ENCODE measurements at regions not wholly inside any gene's neighbourhood (a gene's known extent, or its start where the extent isn't known, plus 50 kb on each side); places are given as distances from the start of the nearest gene placed in this dataset.

GRCh38 chr2:16223161-16223840, 283.0 kb downstream of the MYCN start:
- Histone ChIP-seq H3K9me3 (ENCODE audit: control insufficient read depth, low read length) (no peaks in the 10 kb centered on the region), H3K79me2 (no peaks in the 10 kb centered on the region), H3K4me2 (ENCODE audit: low read length) (no peak overlapping the region), H2AFZ (no peak overlapping the region), H3K9ac (no peak overlapping the region), H3K4me3 (ENCODE audit: low read depth, low read length) (no peak overlapping the region), H3K27ac (no peak overlapping the region), H3K36me3 (ENCODE audit: control insufficient read depth, insufficient read depth, low read length) (no peaks in the 10 kb centered on the region), H3K27me3 (ENCODE audit: control insufficient read depth, insufficient read depth, low read length) (no peaks in the 10 kb centered on the region), H3K4me1 (no peaks in the 10 kb centered on the region)
- no peak for TF ChIP-seq CTCF (IDR thresholded peaks at IDR 0.05)

- H3K36me3 ChIP-seq (ENCODE audit: control insufficient read depth, insufficient read depth, low read length), result no peaks in the 10 kb centered on the region
- no peak overlapping the region for H3K4me2 ChIP-seq (ENCODE audit: low read length)
- no peaks in the 10 kb centered on the region for H3K27me3 ChIP-seq (ENCODE audit: control insufficient read depth, insufficient read depth, low read length)
- H3K4me3 ChIP-seq (ENCODE audit: low read depth, low read length), result no peak overlapping the region
- H3K27ac ChIP-seq, result no peak overlapping the region
- H3K4me1 ChIP-seq, result no peaks in the 10 kb centered on the region
- no peaks in the 10 kb centered on the region for H3K9me3 ChIP-seq (ENCODE audit: control insufficient read depth, low read length)
- no peaks in the 10 kb centered on the region for H3K79me2 ChIP-seq
- H3K9ac ChIP-seq, result no peak overlapping the region
- no peak for TF ChIP-seq CTCF (IDR thresholded peaks at IDR 0.05)
- H2AFZ ChIP-seq, result no peak overlapping the region
Measured at GRCh38 chr2:16222326-16222725, 282.0 kb downstream of the MYCN start.

GRCh38 chr2:16221461-16222010, 281.2 kb downstream of the MYCN start:
- Histone ChIP-seq H3K4me2 (ENCODE audit: low read length) (no peak overlapping the region), H3K9ac (no peak overlapping the region), H3K4me3 (ENCODE audit: low read depth, low read length) (no peak overlapping the region), H3K4me1 (no peaks in the 10 kb centered on the region), H3K27me3 (ENCODE audit: control insufficient read depth, insufficient read depth, low read length) (no peaks in the 10 kb centered on the region), H3K79me2 (no peaks in the 10 kb centered on the region), H2AFZ (no peak overlapping the region), H3K9me3 (ENCODE audit: control insufficient read depth, low read length) (no peaks in the 10 kb centered on the region), H3K36me3 (ENCODE audit: control insufficient read depth, insufficient read depth, low read length) (no peaks in the 10 kb centered on the region), H3K27ac (no peak overlapping the region)
- no peak for TF ChIP-seq CTCF (IDR thresholded peaks at IDR 0.05)

- TF ChIP-seq CTCF (IDR thresholded peaks at IDR 0.05), result no peak
- no peaks in the 10 kb centered on the region for H3K79me2 ChIP-seq
Measured at GRCh38 chr2:16219292-16219975, 279.1 kb downstream of the MYCN start.

More at GRCh38 chr2:16219292-16219975, 279.1 kb downstream of the MYCN start:
- Histone ChIP-seq H3K27ac (no peak overlapping the region), H3K36me3 (ENCODE audit: control insufficient read depth, insufficient read depth, low read length) (no peaks in the 10 kb centered on the region), H2AFZ (no peak overlapping the region), H3K4me3 (ENCODE audit: low read depth, low read length) (no peak overlapping the region), H3K4me1 (no peaks in the 10 kb centered on the region), H3K9ac (no peak overlapping the region), H3K4me2 (ENCODE audit: low read length) (no peak overlapping the region), H3K9me3 (ENCODE audit: control insufficient read depth, low read length) (no peaks in the 10 kb centered on the region), H3K27me3 (ENCODE audit: control insufficient read depth, insufficient read depth, low read length) (no peaks in the 10 kb centered on the region)
